ENCODE measurements at regions not wholly inside any gene's neighbourhood (a gene's known extent, or its start where the extent isn't known, plus 50 kb on each side); places are given as distances from the start of the nearest gene placed in this dataset.

GRCh38 chr22:44437216-44438055 is 60.6 kb downstream of the RTL6 start:
- no peak for FAIRE-seq
- POLR2A ChIA-PET: no interaction called here
- WGBS (ENCODE audit: insufficient coverage, insufficient replicate concordance, low lambda C conversion rate, missing lambda C conversion rate): 44% methylated on average over 19 of the region's 21 CpGs

DNA sequence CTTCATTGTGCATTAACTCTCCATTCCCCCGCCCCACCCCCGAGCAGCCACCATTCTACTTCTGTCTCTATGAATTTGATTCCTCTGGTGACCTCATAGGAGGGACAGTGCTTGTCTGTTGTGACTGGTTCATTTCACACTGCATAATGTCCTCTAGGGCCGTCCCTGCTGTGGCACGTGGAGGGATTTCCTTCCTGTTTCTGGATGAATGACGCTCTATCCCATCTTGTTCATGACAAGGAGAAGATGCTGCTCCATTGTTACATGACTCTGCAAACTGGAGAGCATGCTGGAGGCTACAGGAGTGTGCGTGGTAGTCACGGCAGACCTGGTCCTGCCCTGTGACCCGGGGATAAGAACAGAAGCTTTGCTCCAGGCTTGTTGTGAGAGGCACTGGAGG is 61.3 kb downstream of the RTL6 start:
- H3K4me3 ChIP-seq: no peak overlapping the region
- H3K4me1 ChIP-seq (ENCODE audit: control insufficient read depth, insufficient read depth, low read length): no peaks in the 10 kb centered on the region
- POLR2A ChIA-PET: no interaction called here
- SMC1A ChIA-PET (ENCODE audit: uncharacterized antibody, unreplicated experiment): no interaction called here
- ATAC-seq: no peak
- no TSS peak for BruUV-seq (replicated peaks)
- CTCF ChIA-PET: no interaction called here
- in situ Hi-C loops (cut with MboI): loop anchor here (5.0 kb wide), 1 partner anchor 49 kb away; no protein-coding TSS in a partner anchor
- no peak for FAIRE-seq
- H3K9me3 ChIP-seq (replicated peaks; ENCODE audit: control insufficient read depth, insufficient read depth, low read length): no peaks in the 10 kb centered on the region
- no peaks in the 10 kb centered on the region for H3K79me2 ChIP-seq (ENCODE audit: control insufficient read depth, insufficient read depth, low read length)
- no peak overlapping the region for H3K9ac ChIP-seq (ENCODE audit: control insufficient read depth, insufficient read depth, low read length)
- no peak for DNase-seq (ENCODE audit: low read depth, low spot score)
- no peaks in the 10 kb centered on the region; a peak in 1 of 4 replicates for H3K27me3 ChIP-seq (replicated peaks in 1 of 2; ENCODE audit: control insufficient read depth in 2 of 2, insufficient read depth in 2 of 2, low read length in 1 of 2)
- no peak overlapping the region for H3K27ac ChIP-seq (ENCODE audit: control insufficient read depth, insufficient read depth)
- intact Hi-C loops (cut with micrococcal nuclease; ENCODE audit: unreplicated experiment): no loop called here
- H3K4me2 ChIP-seq (ENCODE audit: control insufficient read depth, insufficient read depth): no peak overlapping the region
- no peaks in the 10 kb centered on the region for H4K20me1 ChIP-seq (ENCODE audit: control insufficient read depth, insufficient read depth)
- WGBS (ENCODE audit: insufficient coverage, insufficient replicate concordance, low lambda C conversion rate, missing lambda C conversion rate): 16% methylated on average over 8 of the region's 8 CpGs
- H2AFZ ChIP-seq (ENCODE audit: control insufficient read depth, low read depth, low read length): no peak overlapping the region
- RAD21 ChIA-PET (ENCODE audit: unreplicated experiment): no interaction called here
- H3K36me3 ChIP-seq (ENCODE audit: control insufficient read depth in 2 of 2, insufficient read depth in 2 of 2, low read length in 1 of 2): no peaks in the 10 kb centered on the region
- TF ChIP-seq FOXM1 (IDR thresholded peaks at IDR 0.05; ENCODE audit: low read depth, low read length) (no peak), HDAC2 (IDR thresholded peaks at IDR 0.05) (no peak), ZNF384 (IDR thresholded peaks at IDR 0.05; ENCODE audit: borderline replicate concordance, low read depth, low read length) (no peak), SRF (IDR thresholded peaks at IDR 0.05; ENCODE audit: low read depth in 2 of 2, low read length in 2 of 2) (no peak), CBFB (IDR thresholded peaks at IDR 0.05; ENCODE audit: low read depth) (no peak), NR2C2 (IDR thresholded peaks at IDR 0.05; ENCODE audit: borderline replicate concordance, control insufficient read depth, insufficient read length, low read depth) (no peak), EED (IDR thresholded peaks at IDR 0.05; ENCODE audit: low read depth) (no peak), EZH2 (IDR thresholded peaks at IDR 0.05; ENCODE audit: borderline replicate concordance, control insufficient read depth, low read depth, low read length) (no peak), SREBF1 (IDR thresholded peaks at IDR 0.05; ENCODE audit: low read length) (no peak)
- TF ChIP-seq, protein P1, sequence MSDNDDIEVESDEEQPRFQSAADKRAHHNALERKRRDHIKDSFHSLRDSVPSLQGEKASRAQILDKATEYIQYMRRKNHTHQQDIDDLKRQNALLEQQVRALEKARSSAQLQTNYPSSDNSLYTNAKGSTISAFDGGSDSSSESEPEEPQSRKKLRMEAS (IDR thresholded peaks at IDR 0.05; ENCODE audit: low read depth, low read length): no peak

More at GRCh38 chr22:44437216-44438055, 60.6 kb downstream of the RTL6 start:
- in situ Hi-C loops (cut with MboI): loop anchor here (5.0 kb wide), 1 partner anchor 50 kb away; no protein-coding TSS in a partner anchor
- no TSS peak for BruUV-seq (replicated peaks)
- ATAC-seq (no peak), DNase-seq (ENCODE audit: low read depth, low spot score) (no peak)
- H2AFZ ChIP-seq (ENCODE audit: control insufficient read depth, low read depth, low read length): no peak overlapping the region
- no peak overlapping the region for H3K27ac ChIP-seq (ENCODE audit: control insufficient read depth, insufficient read depth)
- no peaks in the 10 kb centered on the region; a peak in 1 of 4 replicates for H3K27me3 ChIP-seq (replicated peaks in 1 of 2; ENCODE audit: control insufficient read depth in 2 of 2, insufficient read depth in 2 of 2, low read length in 1 of 2)
- RAD21 ChIA-PET (ENCODE audit: unreplicated experiment): no interaction called here
- no peaks in the 10 kb centered on the region for H3K79me2 ChIP-seq (ENCODE audit: control insufficient read depth, insufficient read depth, low read length)
- no peak overlapping the region for H3K9ac ChIP-seq (ENCODE audit: control insufficient read depth, insufficient read depth, low read length)
- CTCF ChIA-PET: no interaction called here
- intact Hi-C loops (cut with micrococcal nuclease; ENCODE audit: unreplicated experiment): no loop called here
- H3K4me1 ChIP-seq (ENCODE audit: control insufficient read depth, insufficient read depth, low read length): no peaks in the 10 kb centered on the region
- H3K9me3 ChIP-seq (replicated peaks; ENCODE audit: control insufficient read depth, insufficient read depth, low read length): no peaks in the 10 kb centered on the region
- H4K20me1 ChIP-seq (ENCODE audit: control insufficient read depth, insufficient read depth): no peaks in the 10 kb centered on the region
- H3K36me3 ChIP-seq (ENCODE audit: control insufficient read depth in 2 of 2, insufficient read depth in 2 of 2, low read length in 1 of 2): no peaks in the 10 kb centered on the region
- H3K4me2 ChIP-seq (ENCODE audit: control insufficient read depth, insufficient read depth): no peak overlapping the region
- H3K4me3 ChIP-seq: no peak overlapping the region
- TF ChIP-seq MXI1 (IDR thresholded peaks at IDR 0.05; ENCODE audit: low read depth, low read length) (no peak), TCF7 (IDR thresholded peaks at IDR 0.05; ENCODE audit: borderline replicate concordance) (no peak)
- TF ChIP-seq, protein P2, sequence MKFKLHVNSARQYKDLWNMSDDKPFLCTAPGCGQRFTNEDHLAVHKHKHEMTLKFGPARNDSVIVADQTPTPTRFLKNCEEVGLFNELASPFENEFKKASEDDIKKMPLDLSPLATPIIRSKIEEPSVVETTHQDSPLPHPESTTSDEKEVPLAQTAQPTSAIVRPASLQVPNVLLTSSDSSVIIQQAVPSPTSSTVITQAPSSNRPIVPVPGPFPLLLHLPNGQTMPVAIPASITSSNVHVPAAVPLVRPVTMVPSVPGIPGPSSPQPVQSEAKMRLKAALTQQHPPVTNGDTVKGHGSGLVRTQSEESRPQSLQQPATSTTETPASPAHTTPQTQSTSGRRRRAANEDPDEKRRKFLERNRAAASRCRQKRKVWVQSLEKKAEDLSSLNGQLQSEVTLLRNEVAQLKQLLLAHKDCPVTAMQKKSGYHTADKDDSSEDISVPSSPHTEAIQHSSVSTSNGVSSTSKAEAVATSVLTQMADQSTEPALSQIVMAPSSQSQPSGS (IDR thresholded peaks at IDR 0.05; ENCODE audit: low read length): no peak
- SMC1A ChIA-PET (ENCODE audit: uncharacterized antibody, unreplicated experiment): no interaction called here

Data from GM12878 (cell line).